PC-3 (cell line): ENCODE measurements at regions not wholly inside any gene's neighbourhood (a gene's known extent, or its start where the extent isn't known, plus 50 kb on each side); places are given as distances from the start of the nearest gene placed in this dataset.

Source experiments
- ATAC-seq: fragments of 200-7000 bp; cut with Tn5 transposase; 2 replicates; pipeline ENCODE4 v1.9.1; 2020; ENCODE audit warnings: mild to moderate bottlenecking, moderate library complexity
- BruUV-seq: library from RNA; stranded (reverse); fragments of 400-500 nt; replicated peaks from 2 replicates; lab custom pipeline; 2021; lab: Mats Ljungman, UMichigan
- CTCF ChIA-PET: fragments of 300-600 bp; sonication (Branson Sonifier 250); formaldehyde crosslinking; loops from one replicate; lab custom pipeline; 2022; ENCODE audit warnings: antibody characterized with exemption; lab: Charles Lee
- POLR2A ChIA-PET: fragments of 300-600 bp; sonication (Branson Sonifier 250); formaldehyde crosslinking; loops from one replicate; lab custom pipeline; 2022; ENCODE audit warnings: antibody characterized with exemption; ENCODE audit not compliant: unreplicated experiment; lab: Charles Lee
- DNase-seq: peaks from one replicate; pipeline ENCODE4 v3.0.0-alpha.2; 2015
- H2AFZ ChIP-seq: fragments of 300-600 bp; sonication (generic); 2 replicates; pipeline ENCODE4 v1.6.0; 2016; ENCODE audit warnings: antibody characterized with exemption, low read length
- H3F3A ChIP-seq: fragments of 300-600 bp; sonication (generic); one replicate; pipeline ENCODE4 v1.6.0; 2017; ENCODE audit warnings: antibody characterized with exemption, low read length, control low read depth, mild to moderate bottlenecking; ENCODE audit not compliant: unreplicated experiment
- H3K27ac ChIP-seq: fragments of 300-600 bp; sonication (generic); 2 replicates; pipeline ENCODE4 v1.5.1; 2016; ENCODE audit warnings: mild to moderate bottlenecking, low read length
- H3K27me3 ChIP-seq: fragments of 300-600 bp; sonication (generic); 2 replicates; pipeline ENCODE4 v1.6.1; 2016; ENCODE audit warnings: low read length, mixed read lengths
- H3K36me3 ChIP-seq: fragments of 300-600 bp; sonication (generic); 2 replicates; pipeline ENCODE4 v1.6.1; 2016; ENCODE audit warnings: low read depth, mixed run types, low read length, mixed read lengths
- H3K4me1 ChIP-seq: fragments of 300-600 bp; sonication (generic); 2 replicates; pipeline ENCODE4 v1.5.1; 2016; ENCODE audit warnings: low read length; ENCODE audit not compliant: insufficient read depth
- H3K4me2 ChIP-seq: fragments of 300-600 bp; sonication (generic); 2 replicates; pipeline ENCODE4 v1.6.0; 2016; ENCODE audit warnings: low read length
- H3K4me3 ChIP-seq: fragments of 300-600 bp; sonication (generic); 2 replicates; pipeline ENCODE4 v1.5.1; 2016; ENCODE audit warnings: mild to moderate bottlenecking, low read length, mixed read lengths
- H3K79me2 ChIP-seq: fragments of 300-600 bp; sonication (generic); 2 replicates; pipeline ENCODE4 v1.6.1; 2017; ENCODE audit warnings: low read length, mixed read lengths
- H3K9ac ChIP-seq: fragments of 300-600 bp; sonication (generic); 2 replicates; pipeline ENCODE4 v1.6.0; 2016; ENCODE audit warnings: mild to moderate bottlenecking, low read length
- H3K9me2 ChIP-seq: fragments of 300-600 bp; sonication (generic); replicated peaks from 2 replicates; pipeline ENCODE4 v1.6.1; 2016; ENCODE audit warnings: mixed run types, low read length, mixed read lengths
- H3K9me3 ChIP-seq: fragments of 300-600 bp; sonication (generic); 2 replicates; pipeline ENCODE4 v1.6.1; 2016; ENCODE audit warnings: low read length, mixed read lengths
- H4K20me1 ChIP-seq: fragments of 300-600 bp; sonication (generic); 2 replicates; pipeline ENCODE4 v1.6.1; 2016; ENCODE audit warnings: low read length, mixed read lengths
- EZH2 ChIP-seq: fragments of 300-600 bp; sonication (generic); IDR thresholded peaks from one replicate; pipeline ENCODE4 v1.6.1; 2017; ENCODE audit warnings: antibody characterized with exemption, mild to moderate bottlenecking, low read length; ENCODE audit not compliant: unreplicated experiment
- EZH2phosphoT487 ChIP-seq: fragments of 300-600 bp; sonication (generic); IDR thresholded peaks from 2 replicates; pipeline ENCODE4 v1.6.1; 2018; ENCODE audit warnings: mild to moderate bottlenecking, antibody characterized with exemption, low read length, borderline replicate concordance
- intact Hi-C: fragments of 100-400 bp; cut with micrococcal nuclease; formaldehyde crosslinking; loops from 2 replicates; pipeline ENCODE4 v1.9.0; 2023
- TF ChIP-seq, protein P1 (sequence below): fragments of 300-600 bp; sonication (generic); conservative IDR thresholded peaks from 2 replicates; pipeline ENCODE4 v1.5.1; 2017; ENCODE audit warnings: antibody characterized with exemption, low read depth, mild to moderate bottlenecking, low read length

DNA sequence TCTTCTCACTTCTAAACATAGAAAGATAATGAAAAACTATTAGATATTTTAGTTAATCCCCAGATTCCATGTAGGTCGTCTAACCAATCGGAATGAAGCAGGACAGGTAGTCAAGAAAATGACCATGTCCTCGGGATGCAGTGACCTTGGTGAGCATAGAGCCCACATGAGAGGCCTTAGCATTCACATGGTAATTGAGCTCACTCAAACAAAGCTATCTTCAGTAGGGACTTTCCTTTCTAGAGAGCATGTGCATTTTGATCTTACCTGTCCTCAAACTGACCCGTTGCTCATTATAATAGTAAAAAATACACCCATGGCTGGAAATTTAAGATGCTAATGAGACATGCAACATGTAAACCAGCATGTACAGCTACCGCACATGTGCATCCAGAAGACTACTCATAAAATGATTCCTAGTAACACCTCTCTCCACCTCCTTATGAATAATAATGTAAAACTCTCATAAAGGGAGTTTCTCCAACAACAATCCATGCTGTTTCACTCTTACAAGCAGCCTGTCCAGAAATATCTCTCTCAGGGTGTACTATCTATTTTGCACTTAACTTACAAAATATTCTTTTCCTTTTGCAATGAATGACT, 274.0 kb upstream of the CDH9 start:
- no TSS peak for BruUV-seq
- no peak for ATAC-seq

DNA sequence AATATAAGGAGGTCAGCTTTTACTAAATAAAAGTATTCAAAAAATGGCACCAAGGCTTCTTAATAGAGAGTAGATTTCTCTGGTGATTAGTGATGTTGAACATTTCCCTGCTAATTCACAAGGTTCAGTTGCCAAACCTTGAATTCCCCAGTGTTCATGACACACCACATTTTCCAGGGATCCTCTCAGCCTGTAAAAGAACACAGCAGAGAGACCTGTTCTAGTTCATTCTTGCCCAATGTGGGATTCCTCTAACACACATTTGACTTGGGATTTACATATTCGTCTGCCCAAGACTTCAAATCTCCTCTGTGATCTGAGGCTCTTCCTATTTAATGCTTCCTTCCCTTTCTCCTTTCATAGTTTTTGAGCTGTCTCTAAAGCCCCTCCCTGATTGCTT, 273.2 kb upstream of the CDH9 start:
- no peaks in the 10 kb centered on the region for H3K27me3 ChIP-seq
- BruUV-seq = no TSS peak
- H3K9me2 ChIP-seq = no peaks in the 10 kb centered on the region
- no peaks in the 10 kb centered on the region for H3F3A ChIP-seq
- peaks cover 29% of the 10 kb centered on the region for H3K4me1 ChIP-seq
- TF ChIP-seq EZH2phosphoT487 = no peak
- TF ChIP-seq, protein P1, sequence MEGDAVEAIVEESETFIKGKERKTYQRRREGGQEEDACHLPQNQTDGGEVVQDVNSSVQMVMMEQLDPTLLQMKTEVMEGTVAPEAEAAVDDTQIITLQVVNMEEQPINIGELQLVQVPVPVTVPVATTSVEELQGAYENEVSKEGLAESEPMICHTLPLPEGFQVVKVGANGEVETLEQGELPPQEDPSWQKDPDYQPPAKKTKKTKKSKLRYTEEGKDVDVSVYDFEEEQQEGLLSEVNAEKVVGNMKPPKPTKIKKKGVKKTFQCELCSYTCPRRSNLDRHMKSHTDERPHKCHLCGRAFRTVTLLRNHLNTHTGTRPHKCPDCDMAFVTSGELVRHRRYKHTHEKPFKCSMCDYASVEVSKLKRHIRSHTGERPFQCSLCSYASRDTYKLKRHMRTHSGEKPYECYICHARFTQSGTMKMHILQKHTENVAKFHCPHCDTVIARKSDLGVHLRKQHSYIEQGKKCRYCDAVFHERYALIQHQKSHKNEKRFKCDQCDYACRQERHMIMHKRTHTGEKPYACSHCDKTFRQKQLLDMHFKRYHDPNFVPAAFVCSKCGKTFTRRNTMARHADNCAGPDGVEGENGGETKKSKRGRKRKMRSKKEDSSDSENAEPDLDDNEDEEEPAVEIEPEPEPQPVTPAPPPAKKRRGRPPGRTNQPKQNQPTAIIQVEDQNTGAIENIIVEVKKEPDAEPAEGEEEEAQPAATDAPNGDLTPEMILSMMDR = no peak
- no peak for TF ChIP-seq EZH2
- H3K79me2 ChIP-seq = no peaks in the 10 kb centered on the region
- no peak overlapping the region for H3K4me2 ChIP-seq
- no peak overlapping the region for H3K9ac ChIP-seq
- intact Hi-C loops = no loop called here
- ChIA-PET CTCF (no interaction called here), POLR2A (no interaction called here)
- no peak for DNase-seq
- no peak overlapping the region for H3K27ac ChIP-seq
- no peaks in the 10 kb centered on the region for H3K36me3 ChIP-seq
- H4K20me1 ChIP-seq = no peaks in the 10 kb centered on the region
- no peaks in the 10 kb centered on the region for H3K9me3 ChIP-seq
- no peak overlapping the region for H3K4me3 ChIP-seq
- no peak overlapping the region for H2AFZ ChIP-seq
- ATAC-seq = no peak

More for the DNA sequence above, 274.0 kb upstream of the CDH9 start:
- Histone ChIP-seq H3K9me2 (no peaks in the 10 kb centered on the region), H3K27ac (no peak overlapping the region), H3K9ac (no peak overlapping the region), H3K4me3 (no peak overlapping the region), H2AFZ (no peak overlapping the region), H3K36me3 (no peaks in the 10 kb centered on the region), H3K27me3 (no peaks in the 10 kb centered on the region), H3K4me1 (peaks cover 35% of the 10 kb centered on the region), H3K9me3 (no peaks in the 10 kb centered on the region), H3K4me2 (no peak overlapping the region), H4K20me1 (no peaks in the 10 kb centered on the region), H3K79me2 (no peaks in the 10 kb centered on the region), H3F3A (no peaks in the 10 kb centered on the region)
- DNase-seq = no peak
- TF ChIP-seq, protein P1 = no peak
- TF ChIP-seq EZH2phosphoT487 (no peak), EZH2 (no peak)
- CTCF ChIA-PET = no interaction called here
- POLR2A ChIA-PET = interaction anchor here (0.6 kb wide), 1 partner anchor 518 kb away, joined by 5 read pairs; no protein-coding TSS in a partner anchor
- intact Hi-C loops = no loop called here

DNA sequence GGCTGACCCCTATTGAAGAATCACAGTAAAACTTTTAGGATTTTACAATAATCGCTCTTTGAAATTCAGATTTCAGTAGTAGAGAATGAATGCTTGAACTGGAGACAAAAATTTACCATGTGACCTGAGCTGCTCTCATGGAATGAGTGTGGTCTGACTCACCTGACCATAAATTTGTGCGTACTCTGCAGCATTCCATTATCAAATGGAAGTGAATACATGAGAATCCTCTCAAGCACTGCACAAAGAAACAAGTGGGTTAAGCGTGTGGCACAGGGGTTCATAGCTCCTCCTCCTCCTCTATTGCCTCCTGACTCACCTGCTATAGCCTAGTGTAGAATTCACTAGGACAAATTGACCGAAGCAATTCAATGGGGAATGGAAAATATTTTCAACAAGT, 269.8 kb upstream of the CDH9 start:
- ChIA-PET CTCF (no interaction called here), POLR2A (no interaction called here)
- TF ChIP-seq EZH2phosphoT487 = no peak
- no peak for TF ChIP-seq EZH2
- TF ChIP-seq, protein P1 = no peak
- ATAC-seq = peak; percentile 100
- no peaks in the 10 kb centered on the region for H3K36me3 ChIP-seq
- H3K4me1 ChIP-seq = peaks cover 11% of the 10 kb centered on the region
- intact Hi-C loops = loop anchor here (1.0 kb wide), 1 partner anchor 8 kb away; no protein-coding TSS in a partner anchor
- no peak overlapping the region for H3K4me3 ChIP-seq
- peak; percentile 94 for DNase-seq
- H3K9ac ChIP-seq = no peak overlapping the region
- no peaks in the 10 kb centered on the region for H4K20me1 ChIP-seq
- H2AFZ ChIP-seq = peak overlapping the region; percentile 20; the same call in 1 of the 2 replicates
- H3K79me2 ChIP-seq = no peaks in the 10 kb centered on the region
- no peaks in the 10 kb centered on the region for H3K9me2 ChIP-seq
- no peaks in the 10 kb centered on the region for H3K9me3 ChIP-seq
- no TSS peak for BruUV-seq
- H3F3A ChIP-seq = no peaks in the 10 kb centered on the region
- H3K4me2 ChIP-seq = 0 out of 2 replicates have a peak overlapping the region, but pooled peaks have one; percentile 23
- H3K27me3 ChIP-seq = no peaks in the 10 kb centered on the region
- no peak overlapping the region for H3K27ac ChIP-seq
